HG03103 (cell line): ENCODE measurements at regions not wholly inside any gene's neighbourhood (a gene's known extent, or its start where the extent isn't known, plus 50 kb on each side); places are given as distances from the start of the nearest gene placed in this dataset.
"Not testable (repeated sequence)": the region's sequence is repeated elsewhere in the genome, so short reads cannot be mapped to it uniquely, and the experiment has no call there.

Source experiments
- ATAC-seq: cut with Tn5 transposase; IDR thresholded peaks from one replicate; pipeline ENCODE4 v1.9.1; 2021; ENCODE audit warnings: low read depth; ENCODE audit not compliant: unreplicated experiment

GRCh38 chr1:209116705-209117104, 466.8 kb upstream of the CAMK1G start:
- no peak for ATAC-seq

GRCh38 chr1:209123601-209124000, 459.9 kb upstream of the CAMK1G start:
- no peak for ATAC-seq

GRCh38 chr1:209129091-209129490, 454.4 kb upstream of the CAMK1G start:
- ATAC-seq: not testable (repeated sequence)

GRCh38 chr1:209130886-209131285, 452.6 kb upstream of the CAMK1G start:
- no peak for ATAC-seq

- ATAC-seq: no peak
Measured at GRCh38 chr1:209132736-209133467, 450.6 kb upstream of the CAMK1G start.

- ATAC-seq: no peak
Measured at GRCh38 chr1:209134001-209134400, 449.5 kb upstream of the CAMK1G start.

GRCh38 chr1:209143916-209144315, 439.6 kb upstream of the CAMK1G start:
- no peak for ATAC-seq

- ATAC-seq: no peak
Measured at GRCh38 chr1:209150114-209150513, 433.4 kb upstream of the CAMK1G start.

GRCh38 chr1:209153411-209153810, 430.1 kb upstream of the CAMK1G start:
- no peak for ATAC-seq

- ATAC-seq: no peak
Measured at GRCh38 chr1:209154912-209155311, 428.6 kb upstream of the CAMK1G start.

- ATAC-seq: no peak
Measured at GRCh38 chr1:209155546-209155945, 428.0 kb upstream of the CAMK1G start.

GRCh38 chr1:209156991-209157390, 426.5 kb upstream of the CAMK1G start:
- no peak for ATAC-seq

- no peak for ATAC-seq
Measured at GRCh38 chr1:209157546-209158249, 425.8 kb upstream of the CAMK1G start.

- no peak for ATAC-seq
Measured at GRCh38 chr1:209158851-209159250, 424.7 kb upstream of the CAMK1G start.

- no peak for ATAC-seq
Measured at GRCh38 chr1:209160230-209160629, 423.3 kb upstream of the CAMK1G start.

- ATAC-seq: no peak
Measured at GRCh38 chr1:209162651-209163050, 420.9 kb upstream of the CAMK1G start.

- ATAC-seq: no peak
Measured at GRCh38 chr1:209168204-209168603, 415.3 kb upstream of the CAMK1G start.

GRCh38 chr1:209171151-209171550, 412.4 kb upstream of the CAMK1G start:
- no peak for ATAC-seq

GRCh38 chr1:209172286-209172685, 411.2 kb upstream of the CAMK1G start:
- ATAC-seq: no peak

GRCh38 chr1:209172792-209173542, 410.5 kb upstream of the CAMK1G start:
- not testable (repeated sequence) for ATAC-seq

- ATAC-seq: not testable (repeated sequence)
Measured at GRCh38 chr1:209173796-209174195, 409.7 kb upstream of the CAMK1G start.
